SK-N-SH treated with all-trans-retinoic acid at 6 μM for 48 hours (cell line): ENCODE measurements at regions not wholly inside any gene's neighbourhood (a gene's known extent, or its start where the extent isn't known, plus 50 kb on each side); places are given as distances from the start of the nearest gene placed in this dataset.

Experiments
- ARNTL ChIP-seq: fragments of 450-650 bp; formaldehyde crosslinking; IDR thresholded peaks from 2 replicates; pipeline ENCODE4 v1.5.0; 2020; ENCODE audit warnings: low read depth, mild to moderate bottlenecking, moderate library complexity, borderline replicate concordance
- CREB5 ChIP-seq: fragments of 250-450 bp; sonication (Bioruptor Pico); IDR thresholded peaks from 2 replicates; pipeline ENCODE4 v1.5.1; 2020; ENCODE audit warnings: low read depth, mild to moderate bottlenecking, moderate library complexity
- CSDC2 ChIP-seq: fragments of 250-450 bp; sonication (Bioruptor Pico); IDR thresholded peaks from 2 replicates; pipeline ENCODE4 v1.5.0; 2020; ENCODE audit warnings: mild to moderate bottlenecking, moderate library complexity
- CSRNP3 ChIP-seq: fragments of 250-450 bp; sonication (Bioruptor Pico); IDR thresholded peaks from 2 replicates; pipeline ENCODE4 v1.5.1; 2021; ENCODE audit warnings: mild to moderate bottlenecking, moderate library complexity
- ESRRG ChIP-seq: fragments of 250-450 bp; sonication (Bioruptor Pico); IDR thresholded peaks from 2 replicates; pipeline ENCODE4 v1.6.1; 2021; ENCODE audit warnings: mild to moderate bottlenecking
- GLIS3 ChIP-seq: fragments of 250-450 bp; sonication (Bioruptor Pico); IDR thresholded peaks from 2 replicates; pipeline ENCODE4 v1.5.0; 2020; ENCODE audit warnings: mild to moderate bottlenecking, moderate library complexity
- OSR1 ChIP-seq: fragments of 250-450 bp; sonication (Bioruptor Pico); IDR thresholded peaks from 2 replicates; pipeline ENCODE4 v1.8.0; 2022; ENCODE audit warnings: moderate library complexity, mild to moderate bottlenecking, inconsistent platforms
- PATZ1 ChIP-seq: fragments of 250-450 bp; sonication (Bioruptor Pico); IDR thresholded peaks from 2 replicates; pipeline ENCODE4 v1.8.0; 2020; ENCODE audit warnings: mild to moderate bottlenecking, moderate library complexity, borderline replicate concordance
- PPARA ChIP-seq: fragments of 250-450 bp; sonication (Bioruptor Pico); IDR thresholded peaks from 2 replicates; pipeline ENCODE4 v1.5.0; 2020; ENCODE audit warnings: mild to moderate bottlenecking, borderline replicate concordance
- ZFP3 ChIP-seq: fragments of 250-450 bp; sonication (Bioruptor Pico); IDR thresholded peaks from 2 replicates; pipeline ENCODE4 v1.5.0; 2020; ENCODE audit warnings: mild to moderate bottlenecking, moderate library complexity
- ZFP30 ChIP-seq: fragments of 450-650 bp; formaldehyde crosslinking; IDR thresholded peaks from 2 replicates; pipeline ENCODE4 v1.5.0; 2022; ENCODE audit warnings: mild to moderate bottlenecking, moderate library complexity
- ZNF565 ChIP-seq: fragments of 450-650 bp; formaldehyde crosslinking; conservative IDR thresholded peaks from 2 replicates; pipeline ENCODE4 v1.5.0; 2020; ENCODE audit warnings: low read depth, mild to moderate bottlenecking, moderate library complexity

GRCh38 chr4:181987392-181987791 lies 255.8 kb upstream of the TENM3 start:
- TF ChIP-seq ZNF565 (CRISPR knock-in tag) (no peak), CSDC2 (CRISPR knock-in tag) (no peak), CREB5 (CRISPR knock-in tag) (no peak), GLIS3 (CRISPR knock-in tag) (no peak), PATZ1 (no peak), ZFP30 (CRISPR knock-in tag) (no peak), PPARA (CRISPR knock-in tag) (no peak), ESRRG (no peak), ZFP3 (no peak), OSR1 (CRISPR knock-in tag) (no peak), ARNTL (no peak), CSRNP3 (CRISPR knock-in tag) (no peak)
